Posterior vena cava (tissue), 2 donors: ENCODE measurements at regions not wholly inside any gene's neighbourhood (a gene's known extent, or its start where the extent isn't known, plus 50 kb on each side); places are given as distances from the start of the nearest gene placed in this dataset.
"Not testable (repeated sequence)": the region's sequence is repeated elsewhere in the genome, so short reads cannot be mapped to it uniquely, and the experiment has no call there.

Experiments used
- DNase-seq: peaks from one replicate; pipeline ENCODE4 v3.0.0-alpha.2; 2020; ENCODE audit warnings: low spot score
- intact Hi-C, 2 donors: fragments of 100-400 bp; cut with DNase I; formaldehyde crosslinking; loops; one replicate each; pipeline versions ENCODE4 v1.14.1 to v1.14.2; 2022 to 2023
- donor health status: DM: yes; HTN: yes; CAD: no.
- donor health status: DM: yes; HTN: yes; CAD: no.

- no peak for DNase-seq
- intact Hi-C loops, result no loop called here
Observed at GRCh38 chr4:148922497-148922896, 480.3 kb upstream of the NR3C2 start.

DNA sequence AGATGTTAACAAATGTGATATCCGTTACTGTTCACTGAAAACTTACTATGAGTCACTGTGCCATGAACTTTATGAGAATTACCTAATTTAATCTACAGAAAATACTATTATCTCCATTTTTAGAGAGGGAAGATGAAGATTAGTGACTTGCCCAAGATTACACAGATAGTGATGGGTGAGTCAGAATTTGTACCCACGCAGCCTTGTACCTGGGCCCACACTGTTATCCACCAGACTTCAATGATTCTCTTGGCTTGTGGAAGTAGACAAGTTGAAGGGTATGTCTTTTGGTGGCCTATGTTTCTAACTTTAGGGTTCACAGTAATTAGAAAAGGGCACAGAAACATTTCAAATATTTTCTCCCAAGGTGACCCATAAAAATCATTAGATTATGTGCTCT, 472.5 kb upstream of the NR3C2 start:
- DNase-seq, result no peak
- intact Hi-C loops, result no loop called here

DNA sequence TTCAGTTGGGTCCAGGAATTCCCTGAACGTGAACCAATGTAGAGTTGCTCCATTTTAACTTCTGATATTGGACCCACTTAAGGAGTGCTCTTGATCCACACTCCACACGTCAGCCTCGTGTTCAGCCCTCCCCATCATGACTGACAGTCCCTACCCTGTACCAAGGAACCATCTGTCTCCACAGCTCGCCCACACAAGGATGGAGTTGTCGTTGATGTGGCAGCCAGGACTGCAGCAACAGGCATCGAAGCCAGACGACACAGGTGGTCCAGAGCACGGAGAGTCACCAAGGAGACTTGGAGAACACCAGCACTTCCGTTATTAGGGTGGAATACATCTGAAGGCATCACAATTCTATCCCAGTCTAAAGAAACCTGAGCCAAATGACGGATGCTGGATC, 472.1 kb upstream of the NR3C2 start:
- intact Hi-C loops, result no loop called here
- no peak for DNase-seq

DNA sequence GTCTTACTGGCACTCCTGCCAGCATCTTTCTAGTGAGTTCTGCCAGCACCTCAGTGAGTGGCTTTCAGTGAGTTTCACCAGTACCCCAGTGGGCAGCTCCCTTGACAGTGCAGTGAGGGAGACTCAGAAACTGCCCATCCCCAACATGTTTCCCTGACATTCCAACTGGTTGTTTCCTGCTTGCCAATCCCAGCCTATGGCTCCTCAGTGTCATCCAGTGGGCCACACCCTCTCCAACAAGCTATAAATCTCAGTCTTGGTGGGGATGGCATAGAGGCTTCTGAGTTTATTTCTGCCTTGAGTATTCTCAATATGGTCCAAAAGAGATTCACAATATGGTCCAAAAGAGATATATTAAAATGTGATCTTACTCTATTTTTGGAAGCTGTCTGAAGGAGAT, 461.2 kb upstream of the NR3C2 start:
- intact Hi-C loops, result no loop called here
- DNase-seq, result no peak

- intact Hi-C loops, result no loop called here
- no peak for DNase-seq
Observed at GRCh38 chr4:148901075-148901705, 459.0 kb upstream of the NR3C2 start.

- intact Hi-C loops, DNase-seq: not testable (repeated sequence)
Observed at GRCh38 chr4:148898139-148898538, 455.9 kb upstream of the NR3C2 start.

DNA sequence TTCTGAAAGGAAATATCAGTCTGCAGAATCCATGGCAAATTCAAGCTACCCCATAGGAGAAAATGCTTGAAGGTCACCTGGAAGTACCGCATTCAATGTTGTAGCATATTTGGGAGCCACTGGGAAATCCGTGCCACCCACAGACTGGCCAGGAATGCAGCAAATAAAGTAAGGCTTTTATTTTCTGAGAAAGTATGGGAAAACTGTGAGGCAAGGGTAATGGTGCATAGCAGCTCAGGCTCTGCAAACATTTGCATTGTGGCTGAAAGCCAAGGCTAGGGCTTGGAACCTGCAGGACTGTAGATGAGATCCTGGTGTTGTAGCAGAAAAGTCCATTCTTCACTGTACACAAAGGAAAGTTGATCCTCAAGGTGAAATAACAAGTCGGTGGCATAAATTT, 450.9 kb upstream of the NR3C2 start:
- no peak for DNase-seq
- intact Hi-C loops, result no loop called here

DNA sequence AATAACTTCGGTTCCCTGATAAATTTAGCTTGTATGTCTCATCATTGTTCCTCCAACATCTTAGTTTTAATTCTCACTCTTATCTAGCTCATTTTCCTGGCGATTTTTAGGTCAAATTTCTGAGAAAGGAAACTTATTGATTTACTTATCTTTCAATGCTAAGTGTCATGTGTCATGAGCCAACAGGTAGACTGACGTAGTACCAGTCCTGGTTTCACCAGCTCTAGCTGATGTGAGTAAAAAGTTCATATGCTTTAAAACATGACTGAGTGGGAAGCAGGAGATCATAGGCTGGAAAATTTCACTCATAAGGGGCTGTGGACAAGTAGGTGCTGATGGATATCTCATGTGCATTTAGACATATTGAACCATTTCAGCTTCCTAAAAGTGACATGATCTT, 441.7 kb upstream of the NR3C2 start:
- intact Hi-C loops, result no loop called here
- no peak for DNase-seq

DNA sequence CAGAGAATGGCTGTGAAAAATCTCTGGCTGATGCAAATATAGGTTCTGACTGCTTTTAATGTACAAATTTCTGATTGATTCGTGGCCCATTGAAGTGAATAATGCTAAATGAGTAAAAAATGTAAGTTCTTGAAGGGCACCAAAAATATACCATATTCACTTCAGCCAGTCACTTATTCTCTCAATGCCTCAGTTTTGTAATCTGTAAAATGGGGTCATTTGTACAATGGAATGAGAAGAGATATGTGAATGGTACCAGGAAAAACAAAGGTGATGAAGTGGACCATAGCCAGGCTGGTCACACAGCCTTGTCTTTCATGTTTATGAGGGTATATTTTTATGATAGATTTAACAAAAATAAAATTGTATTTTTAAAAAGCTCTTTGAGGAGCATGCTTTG, 441.2 kb upstream of the NR3C2 start:
- no peak for DNase-seq
- intact Hi-C loops, result no loop called here

GRCh38 chr4:148881860-148882643, 439.8 kb upstream of the NR3C2 start:
- DNase-seq, result no peak
- intact Hi-C loops, result no loop called here

GRCh38 chr4:148874331-148874730, 432.1 kb upstream of the NR3C2 start:
- intact Hi-C loops, result no loop called here
- no peak for DNase-seq

- DNase-seq, result no peak
- intact Hi-C loops, result no loop called here
Observed at GRCh38 chr4:148868191-148868590, 426.0 kb upstream of the NR3C2 start.

DNA sequence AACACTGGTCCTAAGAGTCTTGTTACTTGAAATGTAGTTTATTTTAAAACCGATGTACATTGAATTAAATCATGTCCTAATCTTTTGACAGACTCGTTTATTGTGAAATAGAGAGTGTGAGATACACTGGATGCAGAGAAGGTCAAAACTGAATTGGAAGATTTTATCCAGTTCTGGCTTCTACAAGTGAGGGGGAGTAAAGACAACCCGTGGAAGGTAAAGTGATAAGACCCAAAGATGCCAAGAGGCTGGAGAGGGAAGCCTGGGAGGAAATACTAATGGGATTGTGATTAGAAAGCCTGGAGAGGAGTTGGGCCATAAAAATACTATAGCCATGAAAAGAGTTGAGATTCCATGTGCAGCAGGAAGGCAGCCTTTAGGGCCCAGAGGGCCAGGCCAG, 424.5 kb upstream of the NR3C2 start:
- intact Hi-C loops, result no loop called here
- no peak for DNase-seq

- no peak for DNase-seq
- intact Hi-C loops, result no loop called here
Observed at GRCh38 chr4:148857973-148858534, 415.8 kb upstream of the NR3C2 start.

GRCh38 chr4:148857239-148857972, 415.2 kb upstream of the NR3C2 start:
- DNase-seq, result no peak
- intact Hi-C loops, result no loop called here

DNA sequence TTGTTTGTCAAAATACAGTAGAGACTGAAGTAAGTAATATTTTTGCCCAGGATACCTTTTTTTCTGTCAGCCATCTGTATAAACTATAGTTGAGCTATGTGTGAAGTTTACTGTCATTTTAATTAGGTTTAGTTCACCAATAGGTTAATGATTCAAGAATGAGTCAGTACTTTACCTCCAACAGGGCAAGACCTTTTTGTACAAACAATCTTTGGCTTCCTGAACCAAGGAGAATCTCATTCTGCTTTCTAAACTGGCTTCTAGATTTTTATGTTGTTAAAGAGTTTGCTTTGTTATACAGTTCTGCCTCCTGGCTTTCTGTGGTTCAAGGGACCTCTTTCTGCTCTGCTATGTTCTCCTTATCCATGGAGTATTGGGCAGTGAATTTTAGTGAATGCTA, 412.0 kb upstream of the NR3C2 start:
- intact Hi-C loops, result no loop called here
- DNase-seq, result no peak

DNA sequence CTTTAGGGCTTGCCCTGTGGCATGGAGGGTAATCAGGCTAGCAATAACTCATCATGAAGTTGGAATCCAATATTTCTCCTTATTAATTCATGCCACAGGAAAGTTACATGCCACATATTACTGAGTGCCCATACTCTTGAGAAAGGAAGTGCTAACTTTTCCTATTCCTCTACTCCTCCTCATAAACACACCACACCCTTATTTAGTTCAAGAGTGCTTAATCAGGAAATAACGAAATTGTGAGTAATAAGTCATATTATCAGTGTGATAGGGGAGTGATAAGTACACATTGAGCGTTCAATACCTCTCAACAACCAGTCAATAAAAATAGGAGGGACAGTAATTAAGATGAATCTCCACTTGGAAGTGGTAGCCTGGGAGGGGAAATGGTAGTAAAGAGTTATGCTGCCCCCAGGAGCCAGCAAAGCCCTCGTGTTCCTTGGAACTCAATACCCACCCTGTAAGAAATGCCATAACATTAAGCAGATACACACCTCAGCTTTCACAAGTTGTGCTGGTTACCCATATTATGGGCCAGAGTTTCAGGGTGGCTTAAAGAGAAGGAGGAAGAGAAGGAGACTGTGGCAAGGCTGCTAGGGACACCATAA, 410.0 kb upstream of the NR3C2 start:
- DNase-seq, result no peak
- intact Hi-C loops, result no loop called here

DNA sequence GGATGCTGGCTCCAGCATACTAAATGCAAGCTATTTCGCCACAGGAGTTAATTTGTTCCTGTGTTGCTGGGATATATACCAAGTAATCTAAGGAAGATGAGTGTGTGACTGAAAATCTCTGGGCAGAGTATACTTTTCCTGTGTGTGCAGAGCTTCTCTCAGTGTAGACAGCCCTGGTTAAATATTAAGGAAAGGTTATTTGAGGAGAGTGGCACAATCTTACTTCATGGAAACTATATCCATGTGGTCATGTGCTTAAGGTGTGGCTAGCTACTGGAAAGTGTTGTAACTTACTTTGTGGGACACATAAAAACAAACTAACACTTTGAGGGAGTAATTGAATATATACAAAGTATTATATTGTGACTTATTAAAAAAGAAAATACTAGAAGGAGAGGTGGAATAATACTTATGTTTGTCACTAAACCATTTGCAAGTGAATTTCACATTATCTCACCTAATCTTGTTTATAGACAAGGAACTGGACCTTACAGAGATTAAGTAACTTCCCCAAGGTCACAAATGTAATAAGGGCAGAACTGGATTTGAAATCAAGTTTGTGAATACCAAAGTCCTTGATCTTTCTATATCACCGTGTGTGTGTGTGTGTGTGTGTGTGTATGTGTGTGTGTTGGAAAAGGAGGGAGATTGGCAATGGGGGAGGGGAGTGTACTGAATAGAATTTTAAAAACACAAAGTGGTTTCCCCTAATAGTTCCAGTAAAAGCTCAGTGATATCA, 408.2 kb upstream of the NR3C2 start:
- DNase-seq, result no peak
- intact Hi-C loops, result no loop called here

DNA sequence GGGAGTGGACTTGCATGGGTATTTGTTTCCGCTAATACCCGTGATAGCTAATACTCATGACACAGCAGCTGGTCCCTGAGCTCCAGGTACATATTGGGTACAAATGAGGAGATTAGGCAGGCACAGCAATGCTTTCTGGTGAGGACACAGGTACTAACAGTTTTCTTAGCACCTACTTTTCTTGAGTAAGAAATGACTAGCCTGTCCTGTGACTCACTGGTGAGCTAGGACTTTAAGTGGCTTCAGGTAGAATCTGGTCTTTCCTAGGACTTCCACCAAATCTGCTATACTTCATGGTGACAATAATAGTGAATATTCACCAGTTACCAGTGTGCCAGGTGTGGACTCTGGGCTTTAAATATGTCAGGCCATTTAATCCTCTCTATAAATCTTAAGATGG, 407.4 kb upstream of the NR3C2 start:
- DNase-seq, result no peak
- intact Hi-C loops, result no loop called here
